H1 (cell line): ENCODE measurements at regions not wholly inside any gene's neighbourhood (a gene's known extent, or its start where the extent isn't known, plus 50 kb on each side); places are given as distances from the start of the nearest gene placed in this dataset.

Experiments used
- CEBPB ChIP-seq: IDR thresholded peaks from 2 replicates; pipeline ENCODE4 v1.6.1; 2012; ENCODE audit warnings: low read depth, low read length
- SIN3A ChIP-seq, 2 experiments: IDR thresholded peaks in 1 of 2; conservative IDR thresholded peaks in 1 of 2; 2 replicates each; pipeline ENCODE4 v1.6.1; 2011 to 2012; ENCODE audit warnings: low read length in 2 of 2, improper control_type of control experiment in 1 of 2, low read depth in 1 of 2, mild to moderate bottlenecking in 1 of 2
- YY1 ChIP-seq: IDR thresholded peaks from 2 replicates; pipeline ENCODE4 v1.6.1; 2011; ENCODE audit warnings: low read depth, mild to moderate bottlenecking, low read length

DNA sequence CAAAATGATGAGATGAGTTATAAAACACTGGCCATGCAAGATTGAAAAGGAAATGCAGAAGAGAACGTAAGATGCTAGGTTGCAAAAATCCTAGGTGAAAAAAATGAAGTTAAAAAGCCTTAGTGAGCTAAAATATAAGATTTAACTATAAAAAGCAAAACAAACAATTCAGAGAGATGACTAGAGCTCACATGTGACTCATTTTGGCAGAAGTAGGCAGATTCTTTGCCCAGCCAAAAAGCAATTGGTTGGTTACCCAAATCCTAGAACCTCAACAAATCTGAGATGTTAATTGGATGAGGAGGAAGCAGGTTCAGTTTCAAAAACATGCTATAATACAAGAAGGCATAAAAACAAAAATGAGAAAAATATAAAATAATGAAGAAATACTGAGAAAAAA is 249.1 kb downstream of the OGFRL1 start:
- TF ChIP-seq CEBPB (no peak), YY1 (no peak), SIN3A (conservative IDR thresholded peaks at IDR 0.05 in 1 of 2, IDR thresholded peaks at IDR 0.05 in 1 of 2; ENCODE audit: low read depth in 1 of 2, low read length in 2 of 2) (no peak)
